SKM-1 treated with dmso at 0.1 percent for 144 hours (cell line): ENCODE measurements at regions not wholly inside any gene's neighbourhood (a gene's known extent, or its start where the extent isn't known, plus 50 kb on each side); places are given as distances from the start of the nearest gene placed in this dataset.

ENCODE experiments used
- DNase-seq: peaks from one replicate; lab custom pipeline; 2025; ENCODE audit not compliant: unreplicated experiment; lab: John Stamatoyannopoulos, UW

DNA sequence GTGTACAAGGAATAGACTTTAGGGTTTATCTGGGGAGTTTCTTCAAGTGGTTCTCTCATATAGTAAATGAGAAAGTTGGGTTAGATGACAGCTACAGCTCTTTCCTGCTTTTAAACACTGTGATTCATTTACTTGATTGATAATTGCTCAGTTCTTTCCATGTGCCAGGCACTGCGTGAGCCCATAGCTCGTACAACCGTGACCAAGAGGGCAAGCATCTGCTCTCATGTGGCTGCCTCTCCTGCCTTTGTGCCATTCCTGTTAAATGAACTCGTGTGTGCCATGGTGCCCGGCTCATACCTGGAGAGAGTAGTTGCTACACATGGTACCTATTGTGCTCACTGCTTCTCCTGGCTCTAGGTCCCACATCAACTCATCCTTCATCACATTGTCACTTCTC, 206.3 kb downstream of the SNX19 start:
- no peak for DNase-seq

DNA sequence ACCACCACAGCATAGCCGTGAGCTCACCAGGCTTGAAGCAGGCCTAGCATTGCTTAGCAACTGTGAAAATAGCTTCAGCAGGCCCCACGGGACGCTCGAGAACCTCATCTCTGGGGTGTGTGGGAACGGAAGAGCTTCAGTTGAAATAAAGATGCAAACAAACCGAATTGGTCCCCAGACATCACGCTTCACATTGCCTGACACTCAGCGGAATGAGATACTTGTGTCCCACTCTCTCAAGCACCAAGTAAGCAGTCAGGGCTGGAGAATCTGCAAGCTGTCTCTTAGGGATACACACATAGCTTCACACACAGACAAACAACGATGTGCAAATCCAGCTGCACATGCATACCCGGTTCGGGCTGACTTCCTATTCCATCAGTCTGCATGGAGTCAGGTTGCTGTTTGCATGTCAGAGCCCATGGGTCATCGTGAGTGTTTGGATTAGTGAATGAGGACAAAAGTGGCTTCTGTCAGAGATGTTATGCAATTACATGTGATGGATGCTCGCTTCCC, 205.7 kb downstream of the SNX19 start:
- DNase-seq, result no peak

DNA sequence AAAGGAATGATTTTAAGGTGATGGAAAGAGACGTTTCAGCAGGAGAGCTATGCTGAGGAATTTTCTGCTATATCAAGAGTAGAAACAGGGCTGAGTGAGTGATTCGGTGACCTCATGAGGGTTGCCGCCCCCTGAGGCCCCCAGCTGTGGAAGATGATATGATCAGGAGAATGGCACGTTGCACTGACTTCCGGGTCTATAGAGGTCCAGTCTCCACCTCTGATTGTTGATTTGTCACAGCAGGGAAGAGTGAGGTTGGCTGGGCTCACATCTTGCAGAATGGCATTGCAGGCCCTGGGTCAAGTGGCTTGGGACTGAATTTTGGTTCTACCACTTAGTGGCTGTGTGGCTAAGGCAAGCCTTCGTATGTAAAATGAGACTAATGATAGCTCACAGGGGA, 205.1 kb downstream of the SNX19 start:
- DNase-seq, result no peak

DNA sequence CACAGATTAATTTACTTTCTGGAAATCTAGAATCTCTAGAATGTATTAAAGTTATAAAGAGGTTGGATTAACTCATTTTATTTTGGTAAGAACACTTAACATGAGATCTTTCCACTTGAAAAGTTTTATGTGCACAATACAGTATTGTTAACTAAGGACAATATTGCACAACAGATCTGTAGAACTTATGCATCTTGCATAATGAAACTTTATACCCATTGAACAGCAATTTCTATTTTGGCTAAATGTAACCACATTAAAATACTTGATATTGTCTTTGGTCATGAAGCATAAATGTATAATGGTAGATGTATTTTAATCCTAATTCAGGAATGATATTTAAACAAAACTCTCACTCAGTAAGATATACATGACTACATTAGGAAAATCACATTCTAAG, 203.8 kb downstream of the SNX19 start:
- no peak for DNase-seq

DNA sequence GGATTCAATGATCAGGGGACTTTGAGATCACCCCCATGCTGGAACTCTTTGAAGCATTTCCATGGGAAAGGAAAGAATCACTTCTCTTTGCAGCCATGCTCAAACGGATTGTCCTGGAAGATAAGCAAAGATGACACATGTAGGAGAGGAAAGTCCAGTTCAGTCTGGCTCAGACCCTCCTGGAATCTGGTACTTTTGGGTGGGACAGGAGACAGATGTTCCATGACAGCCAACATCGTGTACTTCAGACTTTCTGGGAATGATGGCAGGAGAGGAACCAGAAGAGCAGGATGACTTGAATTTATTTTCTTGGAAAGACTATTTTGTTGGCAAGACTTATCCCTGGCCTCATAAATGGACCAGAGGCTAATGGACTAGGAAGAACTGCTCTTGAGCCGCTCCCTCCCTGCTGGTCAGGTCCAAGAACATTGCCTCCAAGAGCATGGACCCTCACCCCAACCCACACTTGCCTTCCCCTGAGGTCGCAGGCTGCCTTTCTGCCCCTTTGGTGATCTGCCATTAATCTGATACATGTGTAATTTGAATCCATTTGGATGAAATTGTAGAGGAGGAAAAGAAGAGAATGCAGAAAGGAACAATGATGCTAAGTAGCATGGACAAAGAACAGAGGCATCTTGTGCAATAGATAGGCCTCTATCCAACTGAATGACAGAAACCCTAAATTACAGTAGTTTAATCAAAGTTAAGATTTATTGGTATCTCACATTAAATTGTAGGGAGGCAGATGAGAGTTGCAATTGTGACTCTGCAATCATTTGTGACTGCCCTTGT, 201.0 kb downstream of the SNX19 start:
- no peak for DNase-seq

DNA sequence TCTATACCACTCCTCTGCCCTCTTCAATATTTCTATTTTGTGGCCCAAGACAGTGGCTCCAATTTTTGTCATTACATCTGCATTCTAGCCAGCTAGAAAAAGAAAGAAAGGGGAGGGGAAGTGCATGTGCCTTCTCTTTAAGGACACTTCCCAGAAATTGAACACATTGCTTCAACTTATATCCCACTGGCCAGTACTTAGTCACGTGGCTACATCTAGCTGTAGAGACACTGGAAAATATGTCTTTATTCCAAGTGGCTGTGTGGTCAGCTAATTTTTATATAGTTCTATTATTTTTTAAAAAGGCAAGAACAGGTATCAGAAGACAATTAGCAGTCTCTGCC, 200.4 kb downstream of the SNX19 start:
- no peak for DNase-seq

DNA sequence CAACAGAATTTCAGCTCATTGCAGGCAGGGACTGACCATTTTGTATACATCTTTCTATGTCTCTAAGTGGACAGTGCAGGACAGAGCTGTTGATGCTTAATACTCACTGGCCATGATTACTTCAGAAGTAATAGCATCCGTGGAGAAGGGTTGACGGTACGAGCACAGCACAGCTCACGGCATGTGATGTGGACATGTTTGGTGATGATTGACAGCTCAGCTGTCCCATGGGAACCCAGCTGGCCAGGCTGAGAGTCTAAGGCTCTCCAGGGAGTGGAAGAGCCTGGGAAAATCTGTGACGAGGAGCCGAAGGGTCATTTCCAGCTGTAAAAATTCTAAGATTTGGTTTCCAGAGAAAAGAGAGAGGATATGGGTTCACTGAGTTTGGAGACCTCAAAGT, 198.2 kb downstream of the SNX19 start:
- no peak for DNase-seq

DNA sequence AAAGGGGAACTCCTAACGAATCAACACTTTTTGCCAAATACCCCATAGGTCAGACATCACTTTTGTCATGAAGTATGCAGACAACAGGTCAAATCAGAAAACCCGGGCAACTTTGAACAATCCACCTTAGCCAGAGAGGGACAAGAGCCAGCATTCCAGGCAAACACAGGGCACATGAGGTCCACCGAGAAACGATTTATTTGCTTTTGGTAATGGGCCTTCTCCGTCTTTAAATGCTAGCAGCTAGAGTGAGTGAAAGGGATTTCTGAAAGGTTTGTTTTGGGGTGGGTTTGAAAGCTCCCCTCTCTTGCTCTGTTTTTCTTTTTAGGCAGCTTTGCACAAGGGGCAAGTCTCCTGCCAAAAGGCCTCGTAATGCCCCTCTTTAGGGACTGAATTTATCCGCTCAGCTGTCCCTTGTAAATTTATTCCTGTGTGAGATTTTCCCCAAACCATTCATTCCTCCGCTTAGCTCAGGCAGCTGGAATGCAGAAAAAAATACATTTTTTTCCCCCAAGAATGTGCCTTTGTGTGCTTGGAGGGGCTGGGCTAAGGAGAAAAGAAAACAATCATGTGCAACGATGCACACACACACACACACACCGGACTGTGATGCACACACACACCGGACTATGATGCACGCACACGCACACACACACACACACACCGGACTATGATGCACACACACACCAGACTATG, 196.9 kb downstream of the SNX19 start:
- DNase-seq, result no peak

DNA sequence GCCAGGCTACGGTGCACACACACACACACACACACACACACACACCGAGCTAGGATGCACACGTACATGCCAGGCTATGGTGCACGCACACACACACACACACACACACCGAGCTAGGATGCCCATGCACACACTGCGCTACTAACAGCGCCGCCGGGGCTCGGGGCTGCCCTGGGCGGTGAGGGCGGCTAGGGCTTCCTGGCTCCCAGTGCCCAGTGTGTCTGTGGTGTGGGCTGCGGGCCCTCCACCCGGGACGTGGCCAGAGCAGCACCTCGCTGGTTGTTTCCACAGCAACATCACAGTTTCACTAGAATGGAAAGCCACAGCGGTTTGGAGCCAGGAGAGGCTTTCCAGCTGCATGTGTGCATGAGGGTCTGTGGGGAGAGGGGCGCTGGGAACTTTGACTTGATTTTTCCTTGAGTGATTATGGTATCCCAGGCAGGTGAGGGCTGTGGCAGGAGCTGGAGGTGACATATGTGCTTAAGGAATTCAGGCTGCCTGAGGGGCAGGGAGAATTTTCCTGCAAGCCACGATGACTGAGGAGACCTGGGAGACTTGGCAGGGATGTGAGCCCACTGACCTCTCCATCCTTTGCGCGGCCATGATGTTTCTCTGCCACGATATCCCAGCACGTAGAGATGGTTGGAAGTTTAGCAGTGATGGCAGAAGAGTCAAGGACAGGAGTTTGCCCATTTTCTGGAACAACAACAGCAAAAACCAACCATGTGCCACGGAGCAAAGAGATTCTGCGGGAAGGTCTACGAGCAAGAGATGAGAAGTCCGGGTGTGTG, 195.9 kb downstream of the SNX19 start:
- no peak for DNase-seq

DNA sequence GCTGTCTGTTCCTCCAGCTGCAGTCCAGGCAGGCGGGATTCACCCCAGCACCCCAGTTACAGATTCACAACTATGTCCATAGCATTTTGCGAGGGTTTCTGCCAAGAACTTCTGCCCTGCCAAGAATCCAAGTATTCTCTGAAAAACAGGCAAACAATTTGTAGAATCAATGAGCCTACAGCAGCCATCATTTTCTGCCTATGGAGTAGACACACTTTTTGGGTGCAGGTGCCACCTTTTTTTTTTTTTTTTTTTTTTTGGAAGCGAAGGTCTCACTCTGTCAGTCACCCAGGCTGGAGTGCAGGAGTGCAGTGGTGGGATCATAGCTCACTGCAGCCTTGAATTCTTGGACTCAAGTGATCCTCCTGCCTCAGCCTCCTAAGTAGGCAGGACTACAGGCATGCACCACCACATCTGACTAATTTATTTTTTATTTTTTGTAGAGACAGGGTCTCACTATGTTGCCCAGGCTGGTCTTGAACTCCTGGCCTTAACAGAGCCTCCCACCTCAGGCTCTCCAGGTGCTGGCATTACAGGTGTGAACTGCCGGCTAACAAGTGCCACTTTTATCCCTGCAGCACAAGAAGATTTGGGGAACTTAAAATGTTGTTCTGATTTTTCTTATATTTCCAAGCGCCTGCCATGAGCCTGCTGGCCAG, 195.1 kb downstream of the SNX19 start:
- no peak for DNase-seq

DNA sequence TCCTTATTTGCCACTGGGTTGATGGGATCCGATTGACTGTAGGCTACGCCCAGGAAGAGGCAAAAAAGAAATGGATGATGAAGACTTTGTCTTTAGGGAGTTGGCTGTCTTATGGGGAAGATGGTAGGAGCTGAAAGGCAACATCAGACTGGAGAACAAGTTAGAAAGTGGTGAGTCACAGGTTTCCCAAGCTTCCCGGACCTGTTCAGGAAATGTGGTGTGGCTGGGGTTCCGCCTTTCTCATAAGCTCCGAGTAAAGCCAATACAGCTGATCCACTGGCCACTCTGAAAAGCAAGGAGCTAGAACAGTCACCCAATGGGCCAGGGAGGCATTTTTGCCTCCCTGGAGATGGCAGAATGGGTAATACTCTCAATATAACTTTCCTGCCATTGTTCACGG, 194.5 kb downstream of the SNX19 start:
- no peak for DNase-seq

DNA sequence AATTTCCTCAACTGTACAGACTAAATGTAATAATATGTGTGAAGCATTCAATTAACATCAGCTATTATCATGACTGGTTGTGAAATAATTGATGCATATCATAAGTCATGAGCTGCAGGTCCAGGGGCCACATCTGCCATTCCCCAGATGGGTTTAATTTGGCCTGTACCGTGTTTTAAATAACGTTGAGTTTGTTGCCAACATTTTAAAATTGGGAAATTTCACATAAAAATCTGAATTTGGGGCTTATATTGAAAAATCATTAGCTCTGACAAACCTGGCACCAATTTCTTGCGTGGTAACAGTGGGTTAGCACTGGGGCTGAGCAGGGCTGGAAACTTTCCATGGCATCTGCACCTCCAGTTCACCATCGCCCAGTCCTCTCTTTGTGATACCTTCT, 193.9 kb downstream of the SNX19 start:
- DNase-seq, result no peak

DNA sequence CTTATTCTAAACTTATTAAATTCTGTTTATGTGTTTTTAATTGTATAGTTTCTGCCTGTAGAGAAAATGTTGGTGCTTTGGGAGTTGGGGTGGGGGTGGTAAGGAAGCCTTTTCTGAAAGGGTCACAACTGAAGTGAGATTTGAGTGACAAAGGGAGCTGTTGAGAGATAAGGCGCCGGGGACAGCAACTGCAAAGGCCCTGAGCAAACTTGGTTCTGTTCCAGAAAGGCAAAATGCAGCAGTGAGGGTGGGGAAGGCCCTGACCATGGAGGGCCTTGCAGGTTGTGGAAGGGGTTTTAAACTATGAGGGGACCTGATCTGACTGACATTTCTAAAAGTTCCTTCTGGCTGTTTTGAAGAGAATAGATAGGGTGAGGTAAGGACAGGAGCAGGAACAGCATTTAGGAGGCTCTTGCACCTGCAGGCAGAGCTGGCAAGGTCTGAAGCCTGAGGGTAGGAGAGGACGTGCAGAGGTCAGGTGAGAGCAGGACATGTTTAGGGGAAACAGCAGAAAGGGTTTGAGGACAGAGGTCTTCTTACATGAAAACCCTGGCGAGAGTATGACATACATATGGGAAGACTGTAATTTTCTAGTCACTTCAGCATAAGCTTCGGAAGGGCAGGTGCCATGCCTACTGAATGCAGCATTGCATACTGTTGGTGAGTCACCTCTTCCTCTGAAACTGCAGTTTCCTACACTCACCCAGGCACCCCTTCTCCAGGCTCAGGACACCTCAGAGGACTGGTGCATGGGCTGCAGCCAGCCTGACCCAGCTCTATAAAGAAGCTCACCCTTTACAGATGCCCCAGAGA, 190.7 kb downstream of the SNX19 start:
- DNase-seq, result no peak

DNA sequence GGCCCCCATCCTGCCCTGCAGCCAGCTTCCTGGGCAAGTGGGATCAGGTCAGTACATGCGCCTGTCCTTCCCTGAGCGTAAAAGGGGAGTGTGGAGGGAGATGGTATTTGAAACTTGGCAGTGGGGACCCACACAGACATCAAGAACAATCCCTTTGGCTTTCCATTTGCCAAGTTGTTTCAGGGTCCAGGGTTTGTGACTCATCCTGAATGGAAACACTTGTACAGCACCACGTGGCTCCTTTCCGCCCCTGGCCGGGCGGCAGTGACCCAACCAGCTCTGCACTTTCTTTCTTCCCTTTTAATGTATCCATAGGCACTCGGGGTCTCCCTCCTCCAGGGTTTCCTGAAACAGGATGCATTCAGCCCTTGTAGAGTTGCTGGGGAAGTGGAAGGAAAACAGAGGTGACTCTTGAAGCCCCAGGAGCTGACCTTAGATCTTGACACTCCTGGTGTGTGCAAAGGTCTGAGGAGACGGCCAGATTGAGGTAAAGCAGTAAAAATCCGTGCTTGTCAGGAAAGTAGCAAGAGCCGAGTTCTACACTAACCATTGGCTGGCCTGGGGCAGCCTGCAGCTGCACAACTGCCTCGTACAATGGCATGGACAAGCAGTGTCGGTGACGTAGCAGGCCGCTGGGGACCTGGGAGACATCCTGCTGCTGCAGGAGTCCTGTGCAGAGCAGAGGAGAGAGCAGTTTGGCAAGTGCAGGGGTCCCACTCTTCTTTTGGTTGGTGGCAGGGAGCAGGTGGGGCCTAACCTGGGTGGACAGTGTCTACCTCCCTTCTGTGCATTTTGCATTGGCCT, 189.8 kb downstream of the SNX19 start:
- no peak for DNase-seq

DNA sequence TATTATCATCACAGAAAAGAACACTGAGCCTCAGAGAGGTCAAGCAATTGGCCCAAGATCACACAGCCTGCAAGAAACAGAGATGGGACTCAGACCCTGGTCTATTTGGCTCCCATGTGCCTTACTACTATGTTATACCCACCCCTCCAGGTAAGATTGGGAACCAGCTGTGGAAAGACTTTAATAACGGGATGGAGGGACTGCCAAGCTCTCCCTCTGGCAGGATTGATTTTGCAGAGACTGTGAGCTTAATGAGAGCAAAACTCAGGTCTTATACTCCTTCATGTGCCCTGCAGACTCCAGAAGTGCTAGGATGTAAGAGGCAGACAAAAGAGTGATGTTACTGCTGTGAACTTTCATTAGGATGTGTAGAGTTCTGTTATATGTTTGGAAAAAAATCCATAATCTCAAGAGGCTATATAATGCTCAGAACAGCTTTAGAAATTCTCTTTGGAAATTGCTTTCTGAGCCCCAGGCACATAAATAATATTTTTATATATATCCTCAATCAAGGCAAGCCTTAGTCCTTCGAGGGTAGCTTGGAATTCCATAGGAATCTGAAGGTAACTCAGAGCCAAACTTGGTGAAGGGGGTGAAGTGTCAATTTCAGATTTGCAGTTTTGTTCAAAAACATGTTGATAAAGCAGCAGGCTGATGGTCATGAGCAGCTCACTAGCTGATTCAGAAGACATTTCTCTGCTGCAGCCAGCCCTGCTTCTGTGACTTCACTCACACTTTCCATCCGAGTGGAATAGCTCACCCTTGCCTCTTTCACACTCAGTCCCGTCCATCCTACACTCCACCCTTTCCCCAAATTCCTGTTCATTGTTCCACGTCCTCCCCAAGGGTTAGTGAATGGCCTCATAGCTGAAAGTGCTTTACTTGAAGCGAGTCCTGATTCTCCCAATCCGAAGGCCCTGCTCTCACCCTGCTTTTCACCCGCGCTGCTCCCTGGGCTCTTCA, 188.8 kb downstream of the SNX19 start:
- DNase-seq, result no peak

DNA sequence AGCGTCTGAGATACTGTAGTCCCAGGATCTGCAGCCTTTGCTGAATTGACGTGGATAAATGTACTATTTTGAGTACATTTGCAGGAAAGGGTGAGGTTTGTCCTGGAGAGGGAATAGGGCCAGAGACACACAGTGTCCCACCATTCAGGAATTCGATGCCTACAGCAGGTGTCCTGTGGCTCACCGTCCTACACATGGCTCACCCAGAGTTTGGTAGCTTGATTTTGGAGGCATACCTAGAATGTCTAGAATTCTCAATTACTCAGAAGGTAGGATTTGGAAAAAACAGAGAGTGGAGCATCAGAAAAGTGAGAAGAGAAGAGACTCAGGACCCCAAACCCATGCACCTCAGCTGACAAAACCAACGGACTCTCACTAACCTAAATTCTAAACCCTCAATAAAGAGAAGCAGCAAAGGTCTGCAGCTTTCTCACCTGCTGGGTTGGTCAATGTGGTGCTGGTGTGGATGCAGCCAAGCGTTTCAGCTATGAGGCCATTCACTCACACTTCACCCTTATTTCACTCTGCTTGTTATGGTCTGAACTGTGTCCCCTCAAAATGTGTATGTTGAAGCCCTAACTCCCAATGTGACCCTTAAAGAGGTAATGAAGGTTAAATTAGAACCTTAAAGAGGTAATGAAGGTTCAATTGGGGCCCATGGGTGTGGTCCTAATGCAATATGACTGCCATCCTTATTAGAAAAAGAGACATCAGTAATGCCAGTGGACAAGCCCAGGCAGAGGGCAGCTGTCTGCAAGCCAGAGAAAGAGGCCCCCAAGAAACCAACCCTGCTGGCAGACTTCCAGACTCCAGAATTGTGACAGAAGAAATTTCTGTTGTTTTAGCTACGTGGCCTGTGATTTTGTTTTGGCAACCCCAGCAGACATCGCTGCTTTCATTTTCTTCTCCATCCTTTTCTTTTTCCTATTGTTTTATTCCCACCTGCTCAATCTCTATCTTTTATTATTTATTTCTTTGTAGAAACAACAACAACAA, 187.8 kb downstream of the SNX19 start:
- no peak for DNase-seq

DNA sequence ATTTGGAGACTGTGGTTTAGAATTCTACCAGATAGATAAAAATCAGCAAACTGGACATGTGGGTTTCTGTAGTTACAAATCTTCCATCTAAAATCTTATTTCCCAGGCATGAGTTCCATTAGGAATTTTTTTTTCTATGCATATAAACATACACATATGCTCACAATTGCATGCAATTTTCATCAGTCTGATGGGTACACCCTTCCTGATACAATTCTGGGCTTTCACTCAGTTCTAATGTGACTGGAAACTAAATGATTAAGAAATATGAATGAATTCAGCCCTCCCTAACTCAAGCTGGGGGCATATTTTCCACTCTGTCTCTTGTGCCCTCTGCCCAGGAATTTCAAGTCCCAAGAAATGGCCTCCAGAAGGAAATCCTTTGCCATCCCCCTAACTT, 187.1 kb downstream of the SNX19 start:
- DNase-seq, result no peak
